ENCODE measurements at regions not wholly inside any gene's neighbourhood (a gene's known extent, or its start where the extent isn't known, plus 50 kb on each side); places are given as distances from the start of the nearest gene placed in this dataset. TPM values are rescaled to one million over a fixed set of nuclear protein-coding genes. Genes with fewer than 3 reads are reported as not detected.

DNA sequence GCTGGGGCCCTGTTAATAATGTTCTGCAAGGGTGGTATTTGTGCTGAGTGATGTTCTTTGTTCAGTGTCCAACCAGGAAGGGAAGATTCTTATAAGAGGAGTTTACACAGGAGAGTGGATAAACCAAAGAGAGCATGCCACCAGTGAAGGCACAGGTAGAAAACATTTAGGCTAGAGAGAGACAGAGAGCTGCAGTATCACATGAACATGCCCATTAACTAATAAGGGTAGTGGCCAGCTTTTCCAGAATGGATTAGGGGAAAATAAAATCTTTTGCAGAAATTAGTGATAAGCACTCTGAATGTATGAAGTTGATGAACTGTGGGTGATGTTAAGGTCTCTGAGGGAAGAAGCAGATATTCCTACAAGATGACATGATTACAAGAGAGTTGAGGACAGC is 54.1 kb upstream of the PRLR start:
- TF ChIP-seq, protein P1, sequence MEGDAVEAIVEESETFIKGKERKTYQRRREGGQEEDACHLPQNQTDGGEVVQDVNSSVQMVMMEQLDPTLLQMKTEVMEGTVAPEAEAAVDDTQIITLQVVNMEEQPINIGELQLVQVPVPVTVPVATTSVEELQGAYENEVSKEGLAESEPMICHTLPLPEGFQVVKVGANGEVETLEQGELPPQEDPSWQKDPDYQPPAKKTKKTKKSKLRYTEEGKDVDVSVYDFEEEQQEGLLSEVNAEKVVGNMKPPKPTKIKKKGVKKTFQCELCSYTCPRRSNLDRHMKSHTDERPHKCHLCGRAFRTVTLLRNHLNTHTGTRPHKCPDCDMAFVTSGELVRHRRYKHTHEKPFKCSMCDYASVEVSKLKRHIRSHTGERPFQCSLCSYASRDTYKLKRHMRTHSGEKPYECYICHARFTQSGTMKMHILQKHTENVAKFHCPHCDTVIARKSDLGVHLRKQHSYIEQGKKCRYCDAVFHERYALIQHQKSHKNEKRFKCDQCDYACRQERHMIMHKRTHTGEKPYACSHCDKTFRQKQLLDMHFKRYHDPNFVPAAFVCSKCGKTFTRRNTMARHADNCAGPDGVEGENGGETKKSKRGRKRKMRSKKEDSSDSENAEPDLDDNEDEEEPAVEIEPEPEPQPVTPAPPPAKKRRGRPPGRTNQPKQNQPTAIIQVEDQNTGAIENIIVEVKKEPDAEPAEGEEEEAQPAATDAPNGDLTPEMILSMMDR (IDR thresholded peaks at IDR 0.05; ENCODE audit: insufficient read depth, low read depth, low read length): no peak
- Histone ChIP-seq H3K4me3 (ENCODE audit: low read depth, low read length) (no peak overlapping the region), H3K36me3 (ENCODE audit: control insufficient read depth, insufficient read depth, low read length) (no peaks in the 10 kb centered on the region), H3K27me3 (ENCODE audit: control insufficient read depth, insufficient read depth, low read length) (no peaks in the 10 kb centered on the region)
- ChIA-PET POLR2A (no interaction called here), CTCF (no interaction called here)
- no peak for DNase-seq (ENCODE audit: low read depth)

DNA sequence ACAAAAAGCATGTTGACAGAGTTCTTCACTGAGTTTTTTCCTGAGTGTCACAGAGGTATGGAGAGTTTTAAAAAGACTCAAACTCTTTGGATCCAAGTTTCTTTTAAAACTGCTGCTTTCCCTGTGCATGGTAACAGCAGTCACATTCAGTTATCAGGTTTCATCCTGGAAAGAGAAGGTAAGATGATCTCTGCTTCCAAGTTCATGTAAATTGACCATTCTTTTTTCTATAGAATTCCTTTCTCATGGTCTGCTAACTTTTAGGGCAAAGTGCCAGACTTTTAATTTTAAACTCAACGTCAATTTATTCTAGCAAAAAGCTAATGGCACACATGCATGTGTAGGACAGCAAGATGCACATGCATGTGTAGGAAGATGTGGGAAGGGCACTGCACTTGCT is 52.5 kb upstream of the PRLR start:
- POLR2A ChIA-PET: no interaction called here
- TF ChIP-seq, protein P1 (IDR thresholded peaks at IDR 0.05; ENCODE audit: insufficient read depth, low read depth, low read length): no peak
- Histone ChIP-seq H3K27me3 (ENCODE audit: control insufficient read depth, insufficient read depth, low read length) (no peaks in the 10 kb centered on the region), H3K36me3 (ENCODE audit: control insufficient read depth, insufficient read depth, low read length) (no peaks in the 10 kb centered on the region), H3K4me3 (ENCODE audit: low read depth, low read length) (no peak overlapping the region)
- CTCF ChIA-PET: no interaction called here
- no peak for DNase-seq (ENCODE audit: low read depth)

DNA sequence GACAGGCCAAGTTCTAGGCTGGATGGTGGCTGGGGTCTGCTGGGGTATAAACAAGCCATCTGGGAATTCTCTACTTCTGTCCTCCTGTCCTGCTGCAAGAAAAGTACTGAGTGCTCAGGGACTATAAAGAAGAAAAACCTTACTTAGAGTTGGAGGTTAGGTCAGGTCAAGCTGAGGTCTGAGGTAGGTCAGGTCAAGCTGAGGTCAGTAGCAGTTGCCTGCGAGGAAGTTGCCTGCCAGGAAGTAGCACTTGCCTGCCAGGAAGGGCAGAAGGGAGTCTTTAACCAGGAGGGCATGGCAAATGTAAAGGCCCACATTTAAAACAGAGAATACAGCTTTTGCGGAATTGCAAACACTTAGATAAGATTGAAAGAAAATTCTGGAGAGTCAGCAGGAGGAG is 51.3 kb upstream of the PRLR start:
- TF ChIP-seq, protein P1 (IDR thresholded peaks at IDR 0.05; ENCODE audit: insufficient read depth, low read depth, low read length): no peak
- Histone ChIP-seq H3K27me3 (ENCODE audit: control insufficient read depth, insufficient read depth, low read length) (no peaks in the 10 kb centered on the region), H3K36me3 (ENCODE audit: control insufficient read depth, insufficient read depth, low read length) (no peaks in the 10 kb centered on the region), H3K4me3 (ENCODE audit: low read depth, low read length) (no peak overlapping the region)
- DNase-seq (ENCODE audit: low read depth): no peak
- ChIA-PET CTCF (no interaction called here), POLR2A (no interaction called here)

Small RNAs in the stretch of these regions (small RNA-seq; reads per million reads assigned to genes)
- gene RF00012 (ENCODE audit: insufficient read length, low read depth, low replicate concordance): not detected
